ENCODE measurements at regions not wholly inside any gene's neighbourhood (a gene's known extent, or its start where the extent isn't known, plus 50 kb on each side); places are given as distances from the start of the nearest gene placed in this dataset.
"Not testable (repeated sequence)": the region's sequence is repeated elsewhere in the genome, so short reads cannot be mapped to it uniquely, and the experiment has no call there.

DNA sequence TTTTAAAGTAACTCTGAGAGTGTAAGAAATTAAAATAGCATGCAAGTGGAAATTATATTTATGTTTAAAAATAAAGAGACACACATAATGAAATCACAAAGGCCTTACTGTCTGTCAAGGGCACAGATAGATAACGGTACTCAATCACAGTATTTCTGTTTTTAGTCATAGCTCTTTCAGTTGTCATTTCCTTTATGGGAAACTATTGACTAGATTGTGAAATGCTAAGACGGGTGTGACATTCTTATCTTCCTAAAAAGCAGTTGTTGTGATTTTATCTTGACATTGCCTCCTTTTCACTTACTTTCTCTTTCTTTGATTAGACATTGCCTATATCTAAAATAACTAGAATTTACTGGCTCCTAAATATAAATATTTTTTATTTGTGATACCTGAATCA is 100.1 kb upstream of the PLSCR5 start:
- no TSS peak for BruUV-seq (replicated peaks)
- no peak for DNase-seq (ENCODE audit: low spot score)
- no peaks in the 10 kb centered on the region for H3K36me3 ChIP-seq (ENCODE audit: insufficient read depth, low read length)
- TF ChIP-seq, protein P1, sequence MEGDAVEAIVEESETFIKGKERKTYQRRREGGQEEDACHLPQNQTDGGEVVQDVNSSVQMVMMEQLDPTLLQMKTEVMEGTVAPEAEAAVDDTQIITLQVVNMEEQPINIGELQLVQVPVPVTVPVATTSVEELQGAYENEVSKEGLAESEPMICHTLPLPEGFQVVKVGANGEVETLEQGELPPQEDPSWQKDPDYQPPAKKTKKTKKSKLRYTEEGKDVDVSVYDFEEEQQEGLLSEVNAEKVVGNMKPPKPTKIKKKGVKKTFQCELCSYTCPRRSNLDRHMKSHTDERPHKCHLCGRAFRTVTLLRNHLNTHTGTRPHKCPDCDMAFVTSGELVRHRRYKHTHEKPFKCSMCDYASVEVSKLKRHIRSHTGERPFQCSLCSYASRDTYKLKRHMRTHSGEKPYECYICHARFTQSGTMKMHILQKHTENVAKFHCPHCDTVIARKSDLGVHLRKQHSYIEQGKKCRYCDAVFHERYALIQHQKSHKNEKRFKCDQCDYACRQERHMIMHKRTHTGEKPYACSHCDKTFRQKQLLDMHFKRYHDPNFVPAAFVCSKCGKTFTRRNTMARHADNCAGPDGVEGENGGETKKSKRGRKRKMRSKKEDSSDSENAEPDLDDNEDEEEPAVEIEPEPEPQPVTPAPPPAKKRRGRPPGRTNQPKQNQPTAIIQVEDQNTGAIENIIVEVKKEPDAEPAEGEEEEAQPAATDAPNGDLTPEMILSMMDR (conservative IDR thresholded peaks at IDR 0.05; ENCODE audit: low read length) = no peak
- no peak for TF ChIP-seq EZH2phosphoT487 (IDR thresholded peaks at IDR 0.05; ENCODE audit: borderline replicate concordance, low read depth, low read length)
- no peak overlapping the region for H3K4me2 ChIP-seq (ENCODE audit: low read length)
- ChIA-PET CTCF (ENCODE audit: unreplicated experiment) (no interaction called here), POLR2A (no interaction called here)
- no peak overlapping the region for H3K4me3 ChIP-seq (ENCODE audit: low read depth, low read length, poor library complexity, severe bottlenecking)
- no peaks in the 10 kb centered on the region for H3K9me3 ChIP-seq (ENCODE audit: low read length)
- H2AFZ ChIP-seq (ENCODE audit: low read length) = no peak overlapping the region
- no peaks in the 10 kb centered on the region for H3K79me2 ChIP-seq (ENCODE audit: insufficient read depth, low read depth, low read length)
- no peaks in the 10 kb centered on the region for H3K4me1 ChIP-seq (ENCODE audit: insufficient read depth, low read length, poor library complexity, severe bottlenecking)
- no peaks in the 10 kb centered on the region for H3K9me2 ChIP-seq (ENCODE audit: insufficient read depth, low read length)
- no peak overlapping the region for H3K27ac ChIP-seq (ENCODE audit: low read depth, low read length, poor library complexity, severe bottlenecking)
- no peaks in the 10 kb centered on the region for H4K20me1 ChIP-seq (ENCODE audit: insufficient read depth, low read length)
- intact Hi-C loops (cut with micrococcal nuclease; ENCODE audit: unreplicated experiment) = no loop called here

DNA sequence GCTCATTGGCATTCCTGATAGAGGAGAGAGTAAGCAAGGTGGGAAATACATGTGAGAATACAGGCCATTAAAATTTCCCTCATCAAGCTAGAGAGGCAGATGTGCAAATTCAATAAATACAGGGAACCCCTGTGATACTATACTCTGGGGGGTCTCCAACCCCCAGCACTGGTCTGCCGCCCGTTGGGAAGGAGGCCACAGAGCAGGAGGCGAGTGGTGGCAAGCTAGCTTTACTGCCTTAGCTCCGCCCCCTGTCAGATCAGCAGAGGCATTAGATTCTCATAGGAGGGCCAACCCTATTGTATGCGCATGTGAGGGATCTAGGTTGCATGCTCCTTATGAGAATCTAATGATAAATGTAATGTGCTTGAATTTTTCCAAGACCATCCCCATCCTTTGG is 97.1 kb upstream of the PLSCR5 start:
- Histone ChIP-seq H3K36me3 (ENCODE audit: insufficient read depth, low read length) (no peaks in the 10 kb centered on the region), H3K27ac (ENCODE audit: low read depth, low read length, poor library complexity, severe bottlenecking) (no peak overlapping the region), H3K9me2 (ENCODE audit: insufficient read depth, low read length) (no peaks in the 10 kb centered on the region), H3K4me1 (ENCODE audit: insufficient read depth, low read length, poor library complexity, severe bottlenecking) (no peaks in the 10 kb centered on the region), H3K4me3 (ENCODE audit: low read depth, low read length, poor library complexity, severe bottlenecking) (no peak overlapping the region), H3K9me3 (ENCODE audit: low read length) (no peaks in the 10 kb centered on the region), H3K79me2 (ENCODE audit: insufficient read depth, low read depth, low read length) (no peaks in the 10 kb centered on the region), H2AFZ (ENCODE audit: low read length) (no peak overlapping the region), H3K4me2 (ENCODE audit: low read length) (no peak overlapping the region), H4K20me1 (ENCODE audit: insufficient read depth, low read length) (no peaks in the 10 kb centered on the region)
- ChIA-PET CTCF (ENCODE audit: unreplicated experiment) (no interaction called here), POLR2A (interaction anchor here (0.5 to 1.0 kb wide), 3 partner anchors 11 to 825 kb away, joined by 3 to 8 read pairs (median 4); no protein-coding TSS in a partner anchor)
- DNase-seq (ENCODE audit: low spot score) = no peak
- no peak for TF ChIP-seq EZH2phosphoT487 (IDR thresholded peaks at IDR 0.05; ENCODE audit: borderline replicate concordance, low read depth, low read length)
- TF ChIP-seq, protein P1 (conservative IDR thresholded peaks at IDR 0.05; ENCODE audit: low read length) = no peak
- BruUV-seq (replicated peaks) = no TSS peak
- intact Hi-C loops (cut with micrococcal nuclease; ENCODE audit: unreplicated experiment) = no loop called here

DNA sequence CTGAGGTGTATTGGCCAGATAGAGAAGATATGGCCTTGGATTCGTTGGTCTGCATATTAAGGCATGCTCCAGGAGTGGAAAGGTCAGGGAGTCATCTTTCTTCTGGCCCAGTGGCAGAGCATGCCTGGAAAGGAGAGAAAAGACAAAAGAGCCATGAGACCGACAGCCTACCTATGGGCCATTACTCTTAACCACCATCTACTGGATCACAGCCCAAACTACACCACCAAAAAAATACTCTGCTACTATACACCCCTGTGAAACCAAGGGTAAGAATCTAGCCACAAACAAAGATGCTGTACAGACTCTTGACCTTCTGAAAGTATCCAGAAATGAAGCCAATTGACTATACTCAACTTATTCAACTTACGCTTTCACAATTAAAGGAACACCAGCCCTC is 96.1 kb upstream of the PLSCR5 start:
- H4K20me1 ChIP-seq (ENCODE audit: insufficient read depth, low read length) = no peaks in the 10 kb centered on the region
- POLR2A ChIA-PET = no interaction called here
- no peak overlapping the region for H3K27ac ChIP-seq (ENCODE audit: low read depth, low read length, poor library complexity, severe bottlenecking)
- TF ChIP-seq, protein P1 (conservative IDR thresholded peaks at IDR 0.05; ENCODE audit: low read length) = no peak
- no peak for TF ChIP-seq EZH2phosphoT487 (IDR thresholded peaks at IDR 0.05; ENCODE audit: borderline replicate concordance, low read depth, low read length)
- H3K36me3 ChIP-seq (ENCODE audit: insufficient read depth, low read length) = no peaks in the 10 kb centered on the region
- H3K4me1 ChIP-seq (ENCODE audit: insufficient read depth, low read length, poor library complexity, severe bottlenecking) = no peaks in the 10 kb centered on the region
- no peak overlapping the region for H2AFZ ChIP-seq (ENCODE audit: low read length)
- no TSS peak for BruUV-seq (replicated peaks)
- CTCF ChIA-PET (ENCODE audit: unreplicated experiment) = no interaction called here
- no peak overlapping the region for H3K4me2 ChIP-seq (ENCODE audit: low read length)
- no peaks in the 10 kb centered on the region for H3K9me2 ChIP-seq (ENCODE audit: insufficient read depth, low read length)
- H3K79me2 ChIP-seq (ENCODE audit: insufficient read depth, low read depth, low read length) = no peaks in the 10 kb centered on the region
- H3K9me3 ChIP-seq (ENCODE audit: low read length) = no peaks in the 10 kb centered on the region
- no peak for DNase-seq (ENCODE audit: low spot score)
- no peak overlapping the region for H3K4me3 ChIP-seq (ENCODE audit: low read depth, low read length, poor library complexity, severe bottlenecking)
- intact Hi-C loops (cut with micrococcal nuclease; ENCODE audit: unreplicated experiment) = no loop called here

- intact Hi-C loops (cut with micrococcal nuclease; ENCODE audit: unreplicated experiment); H3K4me1 ChIP-seq (ENCODE audit: insufficient read depth, low read length, poor library complexity, severe bottlenecking); H3K9me2 ChIP-seq (ENCODE audit: insufficient read depth, low read length); CTCF ChIA-PET (ENCODE audit: unreplicated experiment); H3K36me3 ChIP-seq (ENCODE audit: insufficient read depth, low read length); H3K9me3 ChIP-seq (ENCODE audit: low read length); H2AFZ ChIP-seq (ENCODE audit: low read length); BruUV-seq (replicated peaks); H3K4me2 ChIP-seq (ENCODE audit: low read length); POLR2A ChIA-PET; H3K79me2 ChIP-seq (ENCODE audit: insufficient read depth, low read depth, low read length); DNase-seq (ENCODE audit: low spot score); H4K20me1 ChIP-seq (ENCODE audit: insufficient read depth, low read length); H3K27ac ChIP-seq (ENCODE audit: low read depth, low read length, poor library complexity, severe bottlenecking); H3K4me3 ChIP-seq (ENCODE audit: low read depth, low read length, poor library complexity, severe bottlenecking): not testable (repeated sequence)
These were observed 94.9 kb upstream of the PLSCR5 start for GRCh38 chr3:146700025-146700424.

Data from OCI-LY7 (cell line).